RCC 7860 (cell line): ENCODE measurements at regions not wholly inside any gene's neighbourhood (a gene's known extent, or its start where the extent isn't known, plus 50 kb on each side); places are given as distances from the start of the nearest gene placed in this dataset.
"Not testable (repeated sequence)": the region's sequence is repeated elsewhere in the genome, so short reads cannot be mapped to it uniquely, and the experiment has no call there.

Source experiments
- DNase-seq: peaks from one replicate; pipeline ENCODE4 v3.0.0-alpha.2; 2015; ENCODE audit warnings: low spot score
- FAIRE-seq: peaks from 2 replicates; lab custom pipeline; 2012; peaks lifted over from hg19 to GRCh38; lab: Jason Lieb, UNC

GRCh38 chr2:176781570-176782217 lies 430.9 kb upstream of the HNRNPA3 start:
- peak; percentile 12 for DNase-seq
- no peak for FAIRE-seq

- DNase-seq (no peak), FAIRE-seq (no peak)
These were observed 427.9 kb upstream of the HNRNPA3 start for GRCh38 chr2:176784633-176785200.

GRCh38 chr2:176789751-176790150 lies 422.8 kb upstream of the HNRNPA3 start:
- FAIRE-seq (no peak), DNase-seq (no peak)

- DNase-seq, result no peak
- no peak for FAIRE-seq
These were observed 422.1 kb upstream of the HNRNPA3 start for GRCh38 chr2:176790468-176790867.

GRCh38 chr2:176793792-176794191 lies 418.8 kb upstream of the HNRNPA3 start:
- FAIRE-seq (no peak), DNase-seq (no peak)

GRCh38 chr2:176794392-176794791 lies 418.2 kb upstream of the HNRNPA3 start:
- FAIRE-seq (no peak), DNase-seq (no peak)

- FAIRE-seq, result no peak
- no peak for DNase-seq
These were observed 416.8 kb upstream of the HNRNPA3 start for GRCh38 chr2:176795823-176796222.

- not testable (repeated sequence) for DNase-seq, FAIRE-seq
These were observed 415.9 kb upstream of the HNRNPA3 start for GRCh38 chr2:176796677-176797076.

GRCh38 chr2:176804392-176804791 lies 408.2 kb upstream of the HNRNPA3 start:
- FAIRE-seq (no peak), DNase-seq (no peak)

- no peak for FAIRE-seq
- no peak for DNase-seq
These were observed 407.2 kb upstream of the HNRNPA3 start for GRCh38 chr2:176805345-176805744.

- FAIRE-seq, result no peak
- no peak for DNase-seq
These were observed 400.3 kb upstream of the HNRNPA3 start for GRCh38 chr2:176812246-176812775.

- no peak for DNase-seq
- FAIRE-seq, result no peak
These were observed 399.4 kb upstream of the HNRNPA3 start for GRCh38 chr2:176813156-176813555.

GRCh38 chr2:176813621-176814049 lies 399.0 kb upstream of the HNRNPA3 start:
- DNase-seq (no peak), FAIRE-seq (no peak)

GRCh38 chr2:176814274-176814673 lies 398.3 kb upstream of the HNRNPA3 start:
- FAIRE-seq (no peak), DNase-seq (no peak)

- FAIRE-seq (peak; percentile 82), DNase-seq (peak; percentile 54)
These were observed 397.7 kb upstream of the HNRNPA3 start for GRCh38 chr2:176814740-176815367.

- no peak for DNase-seq
- FAIRE-seq, result no peak
These were observed 395.5 kb upstream of the HNRNPA3 start for GRCh38 chr2:176817061-176817565.

GRCh38 chr2:176818076-176818475 lies 394.5 kb upstream of the HNRNPA3 start:
- DNase-seq (no peak), FAIRE-seq (no peak)

- DNase-seq, result no peak
These were observed 394.0 kb upstream of the HNRNPA3 start for GRCh38 chr2:176818617-176819016.

GRCh38 chr2:176819306-176819705 lies 393.3 kb upstream of the HNRNPA3 start:
- FAIRE-seq (no peak), DNase-seq (no peak)

More at GRCh38 chr2:176818617-176819016, 394.0 kb upstream of the HNRNPA3 start:
- no peak for FAIRE-seq

GRCh38 chr2:176820371-176820932 lies 392.1 kb upstream of the HNRNPA3 start:
- DNase-seq (no peak), FAIRE-seq (no peak)

- FAIRE-seq, result no peak
These were observed 391.2 kb upstream of the HNRNPA3 start for GRCh38 chr2:176821350-176821749.

More at GRCh38 chr2:176821350-176821749, 391.2 kb upstream of the HNRNPA3 start:
- no peak for DNase-seq
